ENCODE measurements at regions not wholly inside any gene's neighbourhood (a gene's known extent, or its start where the extent isn't known, plus 50 kb on each side); places are given as distances from the start of the nearest gene placed in this dataset.

DNA sequence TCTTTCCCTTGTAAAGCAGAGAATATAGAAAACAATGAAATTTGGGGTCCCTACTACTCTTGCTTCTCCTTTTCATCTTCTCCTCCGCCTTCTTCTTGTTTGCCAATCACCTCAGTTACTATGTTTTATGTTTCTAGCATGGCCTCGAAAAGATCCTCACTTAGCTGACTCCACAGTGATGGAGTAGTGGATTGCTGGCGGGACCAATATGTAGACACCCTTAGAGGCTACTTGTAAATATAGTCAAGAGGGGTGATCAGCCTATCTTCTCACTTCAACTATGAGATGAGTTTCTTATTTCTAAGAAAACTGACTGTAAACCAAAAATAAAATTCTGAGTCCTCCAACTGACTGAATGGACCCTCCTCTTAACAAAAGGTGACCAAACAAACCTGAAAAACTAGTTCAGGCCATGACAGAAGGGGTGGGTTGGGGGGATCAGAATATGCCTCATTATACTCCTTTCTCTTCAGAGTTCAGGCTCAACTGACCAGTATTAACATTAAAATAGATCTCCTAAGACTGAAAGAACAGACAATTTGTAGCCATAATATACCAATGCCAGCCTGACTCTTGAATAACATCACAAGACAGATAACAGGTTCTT lies 829.0 kb downstream of the TLE4 start:
- no peak for TF ChIP-seq CTCF (IDR thresholded peaks at IDR 0.05)
- TF ChIP-seq POLR2AphosphoS5 (IDR thresholded peaks at IDR 0.05) = no peak
- TF ChIP-seq POLR2A (IDR thresholded peaks at IDR 0.05) = no peak
- no peak for TF ChIP-seq EP300 (IDR thresholded peaks at IDR 0.05; ENCODE audit: low read depth)

Measured in transverse colon (tissue), 4 donors.